ENCODE measurements at regions not wholly inside any gene's neighbourhood (a gene's known extent, or its start where the extent isn't known, plus 50 kb on each side); places are given as distances from the start of the nearest gene placed in this dataset.

- DNase-seq = no peak
Observed at GRCh38 chr20:24332956-24333355, 136.5 kb upstream of the SYNDIG1 start.

- DNase-seq = no peak
Observed at GRCh38 chr20:24331939-24332338, 137.5 kb upstream of the SYNDIG1 start.

GRCh38 chr20:24328901-24329300 lies 140.5 kb upstream of the SYNDIG1 start:
- DNase-seq = no peak

- no peak for DNase-seq
Observed at GRCh38 chr20:24321973-24322372, 147.5 kb upstream of the SYNDIG1 start.

- DNase-seq = no peak
Observed at GRCh38 chr20:24318569-24319352, 150.7 kb upstream of the SYNDIG1 start.

GRCh38 chr20:24317224-24317623 lies 152.2 kb upstream of the SYNDIG1 start:
- no peak for DNase-seq

- no peak for DNase-seq
Observed at GRCh38 chr20:24316731-24317130, 152.7 kb upstream of the SYNDIG1 start.

GRCh38 chr20:24314053-24314452 lies 155.4 kb upstream of the SYNDIG1 start:
- no peak for DNase-seq

GRCh38 chr20:24309596-24309995 lies 159.8 kb upstream of the SYNDIG1 start:
- no peak for DNase-seq

- DNase-seq = no peak
Observed at GRCh38 chr20:24305371-24305770, 164.1 kb upstream of the SYNDIG1 start.

- DNase-seq = no peak
Observed at GRCh38 chr20:24304291-24304690, 165.1 kb upstream of the SYNDIG1 start.

- no peak for DNase-seq
Observed at GRCh38 chr20:24303393-24304170, 165.8 kb upstream of the SYNDIG1 start.

GRCh38 chr20:24297993-24298392 lies 171.4 kb upstream of the SYNDIG1 start:
- no peak for DNase-seq

GRCh38 chr20:24296477-24297261 lies 172.8 kb upstream of the SYNDIG1 start:
- DNase-seq = no peak

- no peak for DNase-seq
Observed at GRCh38 chr20:24291014-24291413, 178.4 kb upstream of the SYNDIG1 start.

GRCh38 chr20:24289737-24290481 lies 179.5 kb upstream of the SYNDIG1 start:
- no peak for DNase-seq

- no peak for DNase-seq
Observed at GRCh38 chr20:24283186-24283585, 186.2 kb upstream of the SYNDIG1 start.

GRCh38 chr20:24277196-24277595 lies 192.2 kb upstream of the SYNDIG1 start:
- no peak for DNase-seq

GRCh38 chr20:24275946-24276705 lies 193.3 kb upstream of the SYNDIG1 start:
- DNase-seq = no peak

- DNase-seq = no peak
Observed at GRCh38 chr20:24273251-24273650, 196.2 kb upstream of the SYNDIG1 start.

GRCh38 chr20:24261351-24261750 lies 208.1 kb upstream of the SYNDIG1 start:
- no peak for DNase-seq

- no peak for DNase-seq
Observed at GRCh38 chr20:24257171-24257570, 212.3 kb upstream of the SYNDIG1 start.

Measured in stimulated activated CD8-positive, alpha-beta memory T cell treated with anti-CD3 and anti-CD28 coated beads, Interleukin-4, amount 100 ng/mL, for 48 hours (primary cell).